Gastroesophageal sphincter (tissue), 3 donors: ENCODE measurements at regions not wholly inside any gene's neighbourhood (a gene's known extent, or its start where the extent isn't known, plus 50 kb on each side); places are given as distances from the start of the nearest gene placed in this dataset.

Experiments
- POLR2A ChIP-seq, 2 donors: fragments of 450-650 bp; IDR thresholded peaks; one replicate each; pipeline ENCODE4 v1.6.1; 2017; ENCODE audit warnings: antibody characterized with exemption in 2 of 2, mild to moderate bottlenecking in 2 of 2, moderate library complexity in 1 of 2
- TF ChIP-seq, protein P1 (sequence below), 4 experiments: fragments of 200-600 bp in 2 of 4; fragments of 450-650 bp in 2 of 4; sonication (generic) in 1 of 4; IDR thresholded peaks; one replicate each; pipeline ENCODE4 v1.5.1; 2017 to 2019; ENCODE audit warnings: antibody characterized with exemption in 4 of 4, mild to moderate bottlenecking in 2 of 4, moderate library complexity in 2 of 4

DNA sequence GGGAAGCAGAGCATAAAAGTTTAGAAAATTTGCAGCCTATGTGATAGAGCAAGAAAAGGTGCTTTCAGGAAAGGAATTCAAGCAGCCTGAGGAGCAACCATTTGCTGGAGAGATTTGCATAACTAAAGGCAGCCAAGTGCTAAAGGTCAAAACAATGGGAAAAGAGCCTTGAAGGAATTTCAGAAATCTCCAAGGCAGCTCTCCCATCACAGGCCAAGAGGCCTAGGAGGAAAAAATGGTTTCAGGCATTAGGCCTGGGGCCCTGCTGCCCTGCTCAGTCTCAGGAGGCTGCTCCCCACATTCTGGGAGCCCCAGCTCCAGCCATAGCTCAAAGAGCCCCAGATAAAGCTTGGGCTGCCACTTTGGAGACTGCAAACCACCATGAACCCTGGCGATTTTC, 95.9 kb upstream of the UNC5B start:
- TF ChIP-seq, protein P1, sequence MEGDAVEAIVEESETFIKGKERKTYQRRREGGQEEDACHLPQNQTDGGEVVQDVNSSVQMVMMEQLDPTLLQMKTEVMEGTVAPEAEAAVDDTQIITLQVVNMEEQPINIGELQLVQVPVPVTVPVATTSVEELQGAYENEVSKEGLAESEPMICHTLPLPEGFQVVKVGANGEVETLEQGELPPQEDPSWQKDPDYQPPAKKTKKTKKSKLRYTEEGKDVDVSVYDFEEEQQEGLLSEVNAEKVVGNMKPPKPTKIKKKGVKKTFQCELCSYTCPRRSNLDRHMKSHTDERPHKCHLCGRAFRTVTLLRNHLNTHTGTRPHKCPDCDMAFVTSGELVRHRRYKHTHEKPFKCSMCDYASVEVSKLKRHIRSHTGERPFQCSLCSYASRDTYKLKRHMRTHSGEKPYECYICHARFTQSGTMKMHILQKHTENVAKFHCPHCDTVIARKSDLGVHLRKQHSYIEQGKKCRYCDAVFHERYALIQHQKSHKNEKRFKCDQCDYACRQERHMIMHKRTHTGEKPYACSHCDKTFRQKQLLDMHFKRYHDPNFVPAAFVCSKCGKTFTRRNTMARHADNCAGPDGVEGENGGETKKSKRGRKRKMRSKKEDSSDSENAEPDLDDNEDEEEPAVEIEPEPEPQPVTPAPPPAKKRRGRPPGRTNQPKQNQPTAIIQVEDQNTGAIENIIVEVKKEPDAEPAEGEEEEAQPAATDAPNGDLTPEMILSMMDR (IDR thresholded peaks at IDR 0.05) = no peak
- no peak for TF ChIP-seq POLR2A (IDR thresholded peaks at IDR 0.05)
